ENCODE measurements at regions not wholly inside any gene's neighbourhood (a gene's known extent, or its start where the extent isn't known, plus 50 kb on each side); places are given as distances from the start of the nearest gene placed in this dataset.

DNA sequence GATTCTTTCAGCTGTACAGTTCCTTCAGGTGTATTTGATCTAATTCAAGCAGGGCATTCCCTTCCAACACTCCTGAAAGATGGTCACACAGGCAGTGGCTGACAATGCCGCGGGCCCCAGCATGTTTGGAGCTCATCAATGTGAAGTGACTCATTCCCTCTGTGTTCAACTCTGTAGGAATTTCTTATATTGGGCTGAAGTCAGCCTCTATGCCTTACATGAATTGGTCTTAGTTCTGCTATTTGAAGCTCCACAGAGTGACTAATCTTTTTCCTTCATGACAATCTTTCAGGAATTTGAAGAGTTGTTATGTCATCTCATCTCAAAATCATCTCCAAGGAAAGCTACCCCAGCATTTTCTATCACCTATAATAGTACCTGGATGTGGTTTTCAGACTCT lies 142.5 kb upstream of the C2CD4B start:
- TF ChIP-seq, protein P1, sequence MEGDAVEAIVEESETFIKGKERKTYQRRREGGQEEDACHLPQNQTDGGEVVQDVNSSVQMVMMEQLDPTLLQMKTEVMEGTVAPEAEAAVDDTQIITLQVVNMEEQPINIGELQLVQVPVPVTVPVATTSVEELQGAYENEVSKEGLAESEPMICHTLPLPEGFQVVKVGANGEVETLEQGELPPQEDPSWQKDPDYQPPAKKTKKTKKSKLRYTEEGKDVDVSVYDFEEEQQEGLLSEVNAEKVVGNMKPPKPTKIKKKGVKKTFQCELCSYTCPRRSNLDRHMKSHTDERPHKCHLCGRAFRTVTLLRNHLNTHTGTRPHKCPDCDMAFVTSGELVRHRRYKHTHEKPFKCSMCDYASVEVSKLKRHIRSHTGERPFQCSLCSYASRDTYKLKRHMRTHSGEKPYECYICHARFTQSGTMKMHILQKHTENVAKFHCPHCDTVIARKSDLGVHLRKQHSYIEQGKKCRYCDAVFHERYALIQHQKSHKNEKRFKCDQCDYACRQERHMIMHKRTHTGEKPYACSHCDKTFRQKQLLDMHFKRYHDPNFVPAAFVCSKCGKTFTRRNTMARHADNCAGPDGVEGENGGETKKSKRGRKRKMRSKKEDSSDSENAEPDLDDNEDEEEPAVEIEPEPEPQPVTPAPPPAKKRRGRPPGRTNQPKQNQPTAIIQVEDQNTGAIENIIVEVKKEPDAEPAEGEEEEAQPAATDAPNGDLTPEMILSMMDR (IDR thresholded peaks at IDR 0.05) = no peak
- H3K27ac ChIP-seq = no peak overlapping the region
- DNase-seq (ENCODE audit: low spot score) = no peak
- H3K4me1 ChIP-seq = peaks cover 0 to 8% of the 10 kb centered on the region in 2 donors
- H3K27me3 ChIP-seq = no peaks in the 10 kb centered on the region
- no peaks in the 10 kb centered on the region for H3K36me3 ChIP-seq
- no peak overlapping the region for H3K4me3 ChIP-seq
- no peaks in the 10 kb centered on the region for H3K9me3 ChIP-seq

DNA sequence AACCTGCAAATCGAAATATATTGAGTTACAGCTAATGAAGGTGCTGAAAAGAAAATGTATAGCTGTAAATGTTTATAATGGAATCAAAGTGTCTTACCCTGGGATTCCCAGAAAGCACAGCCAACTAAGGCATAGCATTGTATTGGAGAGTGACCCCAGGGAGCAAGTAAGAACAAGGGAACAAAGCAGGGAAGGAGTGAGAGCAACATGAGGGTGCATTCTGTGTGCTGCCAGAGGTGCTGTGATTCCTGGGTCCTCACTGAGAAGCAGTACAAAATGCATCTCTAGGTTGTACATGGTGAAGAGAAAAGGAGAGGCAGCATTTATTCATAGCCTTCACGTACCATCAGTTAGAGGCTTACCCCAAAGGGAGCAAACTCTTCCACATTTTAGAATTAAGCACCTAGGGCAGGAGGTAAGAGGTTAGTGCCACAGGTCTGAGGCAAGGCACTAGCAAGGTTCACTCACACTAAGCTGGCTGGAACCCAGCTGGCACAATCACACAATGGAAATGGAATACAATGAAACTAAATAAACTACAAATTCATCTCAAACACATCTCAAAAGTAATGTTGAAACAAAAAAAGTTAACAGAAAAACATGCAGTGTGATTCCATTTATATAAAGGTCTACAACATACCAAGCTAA lies 151.5 kb upstream of the C2CD4B start:
- no peaks in the 10 kb centered on the region for H3K4me1 ChIP-seq
- TF ChIP-seq, protein P1 (IDR thresholded peaks at IDR 0.05) = no peak
- H3K27ac ChIP-seq = no peak overlapping the region
- no peak overlapping the region for H3K4me3 ChIP-seq
- no peaks in the 10 kb centered on the region for H3K27me3 ChIP-seq
- no peaks in the 10 kb centered on the region for H3K36me3 ChIP-seq
- no peaks in the 10 kb centered on the region for H3K9me3 ChIP-seq
- DNase-seq (ENCODE audit: low spot score) = no peak

DNA sequence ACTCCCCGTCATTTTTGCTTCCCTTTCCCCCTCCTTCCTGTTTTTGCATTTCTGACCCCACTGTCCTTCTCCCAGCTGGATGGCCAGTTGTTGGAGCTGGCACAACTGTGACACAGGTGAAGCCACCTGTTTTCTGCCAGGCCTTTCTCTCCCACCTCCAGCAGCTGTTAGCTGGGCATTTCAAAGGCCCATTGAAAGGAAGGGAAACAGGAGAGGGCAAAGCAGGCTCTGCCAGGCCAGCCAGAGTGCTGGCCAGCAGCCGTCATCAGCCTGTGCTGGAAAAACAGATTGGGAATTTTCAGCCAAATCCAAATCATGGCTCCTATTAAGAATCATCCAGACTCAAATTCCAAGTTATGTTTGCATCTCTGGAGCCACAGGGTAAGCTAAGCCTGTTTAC lies 155.2 kb upstream of the C2CD4B start:
- no peaks in the 10 kb centered on the region for H3K9me3 ChIP-seq
- no peaks in the 10 kb centered on the region for H3K27me3 ChIP-seq
- DNase-seq (ENCODE audit: low spot score) = no peak
- H3K27ac ChIP-seq = no peak overlapping the region
- H3K4me1 ChIP-seq = no peaks in the 10 kb centered on the region
- TF ChIP-seq, protein P1 (IDR thresholded peaks at IDR 0.05) = no peak
- H3K36me3 ChIP-seq = no peaks in the 10 kb centered on the region
- H3K4me3 ChIP-seq = no peak overlapping the region

DNA sequence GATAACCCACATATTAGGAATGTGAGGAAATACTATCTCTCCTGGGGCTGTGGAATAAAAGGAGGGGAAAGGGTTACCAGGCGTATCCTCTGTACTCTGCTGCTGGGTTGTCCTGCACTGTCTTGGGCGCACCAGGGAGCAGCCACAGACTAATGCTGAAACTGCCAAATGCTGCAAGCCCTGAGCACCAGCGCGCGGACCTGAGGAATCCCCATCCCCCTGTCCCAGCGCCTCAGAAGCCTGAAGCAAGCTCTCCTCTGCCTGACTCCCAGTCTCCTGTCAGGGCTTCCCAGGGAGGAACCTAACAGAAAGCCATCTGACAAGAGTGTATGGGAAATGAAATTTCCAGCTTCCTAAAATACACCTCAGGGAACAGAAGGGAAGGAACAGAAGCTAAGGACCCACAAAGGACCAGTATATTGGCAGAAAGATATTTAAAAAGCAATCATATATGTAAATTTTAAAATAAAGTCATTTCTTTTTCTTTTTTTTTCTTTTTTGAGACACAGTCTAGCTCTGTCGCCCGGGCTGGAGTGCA lies 158.3 kb upstream of the C2CD4B start:
- Histone ChIP-seq H3K27ac (no peak overlapping the region), H3K36me3 (no peaks in the 10 kb centered on the region), H3K27me3 (no peaks in the 10 kb centered on the region), H3K4me1 (no peaks in the 10 kb centered on the region), H3K4me3 (no peak overlapping the region), H3K9me3 (no peaks in the 10 kb centered on the region)
- DNase-seq (ENCODE audit: low spot score) = no peak
- TF ChIP-seq, protein P1 (IDR thresholded peaks at IDR 0.05) = no peak

DNA sequence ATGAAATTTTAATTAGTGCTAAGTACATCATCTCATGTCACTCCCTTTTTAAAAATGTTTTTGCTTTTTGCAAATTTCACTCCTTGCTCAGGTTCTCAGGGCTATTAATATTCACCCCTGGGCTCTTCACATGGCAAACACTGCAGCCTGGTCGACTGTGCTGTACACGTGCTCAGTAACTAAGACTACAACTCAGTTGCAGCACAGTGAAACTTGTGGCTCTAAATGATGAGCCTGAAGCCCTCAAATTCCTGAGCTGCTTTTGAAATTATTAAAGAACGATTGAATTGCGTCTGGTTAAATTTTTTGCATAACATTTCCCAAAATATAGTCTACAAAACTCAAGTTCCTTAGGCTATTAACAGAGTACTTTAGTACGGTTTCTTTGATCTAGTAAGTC lies 159.3 kb upstream of the C2CD4B start:
- H3K36me3 ChIP-seq = no peaks in the 10 kb centered on the region
- no peak overlapping the region for H3K27ac ChIP-seq
- no peaks in the 10 kb centered on the region for H3K9me3 ChIP-seq
- H3K4me1 ChIP-seq = no peaks in the 10 kb centered on the region
- no peaks in the 10 kb centered on the region for H3K27me3 ChIP-seq
- TF ChIP-seq, protein P1 (IDR thresholded peaks at IDR 0.05) = no peak
- H3K4me3 ChIP-seq = no peak overlapping the region
- no peak for DNase-seq (ENCODE audit: low spot score)

DNA sequence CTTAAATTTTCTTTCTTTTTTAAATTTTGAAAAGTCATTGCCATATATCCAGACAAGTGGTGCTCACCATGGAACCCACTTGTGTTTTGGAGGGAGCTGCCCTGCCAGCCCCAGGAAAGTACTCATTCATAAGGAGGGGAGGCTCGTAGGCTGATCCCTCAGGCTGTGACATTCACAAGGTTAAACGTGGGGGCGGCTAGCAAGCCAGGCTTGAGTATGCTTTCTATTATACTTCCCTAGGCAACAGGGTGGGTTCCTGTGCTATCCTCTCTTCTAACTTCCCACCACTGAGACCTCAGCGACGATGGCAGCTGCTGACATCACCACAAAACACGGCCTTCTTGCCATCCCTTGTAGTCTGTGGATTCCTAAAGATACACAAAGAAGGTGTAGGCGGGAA lies 160.5 kb upstream of the C2CD4B start:
- TF ChIP-seq, protein P1 (IDR thresholded peaks at IDR 0.05) = no peak
- Histone ChIP-seq H3K9me3 (no peaks in the 10 kb centered on the region), H3K27ac (no peak overlapping the region), H3K4me1 (no peaks in the 10 kb centered on the region), H3K4me3 (no peak overlapping the region), H3K36me3 (no peaks in the 10 kb centered on the region), H3K27me3 (no peaks in the 10 kb centered on the region)
- DNase-seq (ENCODE audit: low spot score) = no peak

All from right atrium auricular region (tissue), 2 donors.